HG03439 (cell line): ENCODE measurements at regions not wholly inside any gene's neighbourhood (a gene's known extent, or its start where the extent isn't known, plus 50 kb on each side); places are given as distances from the start of the nearest gene placed in this dataset.
"Not testable (repeated sequence)": the region's sequence is repeated elsewhere in the genome, so short reads cannot be mapped to it uniquely, and the experiment has no call there.

Source experiments
- ATAC-seq: cut with Tn5 transposase; IDR thresholded peaks from one replicate; pipeline ENCODE4 v1.9.1; 2021; ENCODE audit warnings: mild to moderate bottlenecking, moderate library complexity; ENCODE audit not compliant: unreplicated experiment

- not testable (repeated sequence) for ATAC-seq
Observed at GRCh38 chr9:18066608-18067007, 407.3 kb upstream of the ADAMTSL1 start.

GRCh38 chr9:18067548-18068120 is 406.3 kb upstream of the ADAMTSL1 start:
- ATAC-seq = no peak

GRCh38 chr9:18068900-18069299 is 405.1 kb upstream of the ADAMTSL1 start:
- ATAC-seq = no peak

GRCh38 chr9:18071651-18072060 is 402.3 kb upstream of the ADAMTSL1 start:
- no peak for ATAC-seq

- no peak for ATAC-seq
Observed at GRCh38 chr9:18073002-18073401, 401.0 kb upstream of the ADAMTSL1 start.

GRCh38 chr9:18074041-18074440 is 399.9 kb upstream of the ADAMTSL1 start:
- no peak for ATAC-seq

- ATAC-seq = no peak
Observed at GRCh38 chr9:18075253-18075952, 398.6 kb upstream of the ADAMTSL1 start.

GRCh38 chr9:18077941-18078678 is 395.8 kb upstream of the ADAMTSL1 start:
- ATAC-seq = no peak

GRCh38 chr9:18092138-18092537 is 381.8 kb upstream of the ADAMTSL1 start:
- ATAC-seq = no peak

- no peak for ATAC-seq
Observed at GRCh38 chr9:18106006-18106560, 367.9 kb upstream of the ADAMTSL1 start.

GRCh38 chr9:18109675-18110074 is 364.3 kb upstream of the ADAMTSL1 start:
- no peak for ATAC-seq

- no peak for ATAC-seq
Observed at GRCh38 chr9:18111146-18111545, 362.8 kb upstream of the ADAMTSL1 start.

GRCh38 chr9:18114559-18115475 is 359.1 kb upstream of the ADAMTSL1 start:
- ATAC-seq = no peak

GRCh38 chr9:18118268-18118667 is 355.7 kb upstream of the ADAMTSL1 start:
- no peak for ATAC-seq

GRCh38 chr9:18122171-18122570 is 351.8 kb upstream of the ADAMTSL1 start:
- no peak for ATAC-seq

GRCh38 chr9:18124760-18125159 is 349.2 kb upstream of the ADAMTSL1 start:
- ATAC-seq = no peak

GRCh38 chr9:18126831-18127498 is 347.0 kb upstream of the ADAMTSL1 start:
- no peak for ATAC-seq

- ATAC-seq = no peak
Observed at GRCh38 chr9:18127499-18127875, 346.5 kb upstream of the ADAMTSL1 start.

- no peak for ATAC-seq
Observed at GRCh38 chr9:18129809-18130334, 344.1 kb upstream of the ADAMTSL1 start.
